IMR-90 (cell line): ENCODE measurements at regions not wholly inside any gene's neighbourhood (a gene's known extent, or its start where the extent isn't known, plus 50 kb on each side); places are given as distances from the start of the nearest gene placed in this dataset.

Source experiments
- ATAC-seq: fragments of 200-7000 bp; cut with Tn5 transposase; 2 replicates; pipeline ENCODE4 v1.9.1; 2020; ENCODE audit warnings: low read depth, mild to moderate bottlenecking, moderate library complexity
- BruUV-seq: library from RNA; stranded (reverse); fragments of 400-500 nt; replicated peaks from 2 replicates; lab custom pipeline; 2021; lab: Mats Ljungman, UMichigan
- CTCF ChIA-PET: fragments of 300-600 bp; formaldehyde crosslinking; extraction: SDS; loops from one replicate; lab custom pipeline; 2021; ENCODE audit warnings: antibody characterized with exemption; lab: Yijun Ruan, JAX
- POLR2A ChIA-PET: fragments of 300-600 bp; sonication (Branson Sonifier 250); formaldehyde crosslinking; loops from one replicate; lab custom pipeline; 2022; ENCODE audit warnings: antibody characterized with exemption; ENCODE audit not compliant: unreplicated experiment; lab: Charles Lee
- DNase-seq: peaks from one replicate; pipeline ENCODE4 v3.0.0; 2013
- H2AFZ ChIP-seq: replicated peaks from 2 replicates; pipeline ENCODE3; 2013; ENCODE audit warnings: low read length, mild to moderate bottlenecking; ENCODE audit not compliant: poor library complexity
- H2AK5ac ChIP-seq: 2 replicates; pipeline ENCODE4 v1.6.1; 2013; ENCODE audit warnings: low read depth, low read length, inconsistent platforms
- H2AK9ac ChIP-seq: replicated peaks from 2 replicates; pipeline ENCODE3; 2013; ENCODE audit warnings: mild to moderate bottlenecking, low read depth, low read length, moderate library complexity; ENCODE audit not compliant: poor library complexity
- H2BK120ac ChIP-seq: 2 replicates; pipeline ENCODE4 v1.6.1; 2013; ENCODE audit warnings: low read depth, low read length, inconsistent platforms
- H2BK15ac ChIP-seq: 3 replicates; pipeline ENCODE4 v1.6.1; 2013; ENCODE audit warnings: low read depth, low read length, inconsistent platforms
- H2BK20ac ChIP-seq: 2 replicates; pipeline ENCODE4 v1.6.1; 2013; ENCODE audit warnings: low read depth, mild to moderate bottlenecking, inconsistent platforms, low read length, moderate library complexity
- H2BK5ac ChIP-seq: 2 replicates; pipeline ENCODE4 v1.6.1; 2013; ENCODE audit warnings: mild to moderate bottlenecking, low read depth, low read length, inconsistent platforms; ENCODE audit not compliant: poor library complexity, severe bottlenecking
- H3K14ac ChIP-seq: replicated peaks from 2 replicates; pipeline ENCODE4 v1.6.1; 2013; ENCODE audit warnings: low read depth, low read length, inconsistent platforms
- H3K18ac ChIP-seq: 2 replicates; pipeline ENCODE4 v1.6.1; 2013; ENCODE audit warnings: low read depth, low read length, control low read depth
- H3K23ac ChIP-seq: 2 replicates; pipeline ENCODE4 v1.6.1; 2013; ENCODE audit warnings: low read depth, low read length, inconsistent platforms
- H3K27ac ChIP-seq: 2 replicates; pipeline ENCODE4 v1.5.1; 2013; ENCODE audit warnings: mild to moderate bottlenecking, control low read depth, low read length; ENCODE audit not compliant: insufficient read depth
- H3K27me3 ChIP-seq: 2 replicates; pipeline ENCODE4 v1.6.1; 2013; ENCODE audit warnings: low read length; ENCODE audit not compliant: control insufficient read depth, insufficient read depth
- H3K36me3 ChIP-seq: 2 replicates; pipeline ENCODE4 v1.6.1; 2013; ENCODE audit warnings: low read length, mixed read lengths; ENCODE audit not compliant: control insufficient read depth, insufficient read depth
- H3K4ac ChIP-seq: 2 replicates; pipeline ENCODE4 v1.6.1; 2013; ENCODE audit warnings: low read depth, low read length, inconsistent platforms
- H3K4me1 ChIP-seq: 2 replicates; pipeline ENCODE4 v1.6.1; 2013; ENCODE audit warnings: low read length, mixed read lengths; ENCODE audit not compliant: control insufficient read depth, insufficient read depth
- H3K4me2 ChIP-seq: 2 replicates; pipeline ENCODE4 v1.6.1; 2013; ENCODE audit warnings: low read depth, mild to moderate bottlenecking, control low read depth, low read length, moderate library complexity
- H3K4me3 ChIP-seq: 2 replicates; pipeline ENCODE4 v1.5.1; 2013; ENCODE audit warnings: low read depth, mild to moderate bottlenecking, control low read depth, low read length, moderate library complexity; ENCODE audit not compliant: insufficient read depth
- H3K56ac ChIP-seq: 2 replicates; pipeline ENCODE4 v1.6.1; 2013; ENCODE audit warnings: low read length, inconsistent platforms; ENCODE audit not compliant: insufficient read depth; ENCODE audit errors: extremely low read depth
- H3K79me1 ChIP-seq, 2 experiments: 2 replicates each; pipeline ENCODE4 v1.6.1; 2013; ENCODE audit warnings: low read length in 2 of 2, inconsistent platforms in 1 of 2, low read depth in 1 of 2
- H3K9ac ChIP-seq: 2 replicates; pipeline ENCODE4 v1.6.1; 2013; ENCODE audit warnings: low read depth, low read length, control low read depth
- H3K9me1 ChIP-seq: 2 replicates; pipeline ENCODE4 v1.6.1; 2013; ENCODE audit warnings: low read length, inconsistent platforms; ENCODE audit not compliant: insufficient read depth
- H3K9me3 ChIP-seq: 2 replicates; pipeline ENCODE4 v1.6.1; 2013; ENCODE audit warnings: low read length; ENCODE audit not compliant: control insufficient read depth, insufficient read depth
- H4K20me1 ChIP-seq: 2 replicates; pipeline ENCODE4 v1.6.1; 2013; ENCODE audit warnings: low read length, inconsistent platforms; ENCODE audit not compliant: insufficient read depth
- H4K5ac ChIP-seq: 2 replicates; pipeline ENCODE4 v1.6.1; 2013; ENCODE audit warnings: mild to moderate bottlenecking, low read depth, low read length, control low read depth
- H4K8ac ChIP-seq, 2 experiments: 2 replicates each; pipeline ENCODE4 v1.6.1; 2013; ENCODE audit warnings: low read depth in 2 of 2, low read length in 2 of 2, control low read depth in 1 of 2, inconsistent platforms in 1 of 2
- H4K91ac ChIP-seq: 2 replicates; pipeline ENCODE4 v1.6.1; 2013; ENCODE audit warnings: low read depth, low read length, inconsistent platforms; ENCODE audit not compliant: insufficient read depth
- BHLHE40 ChIP-seq: fragments of 150-350 bp; IDR thresholded peaks from 2 replicates; pipeline ENCODE4 v1.6.1; 2016; ENCODE audit warnings: mild to moderate bottlenecking, low read depth, low read length
- CEBPB ChIP-seq: IDR thresholded peaks from 2 replicates; pipeline ENCODE4 v1.6.1; 2012; ENCODE audit warnings: low read depth, low read length, improper control_type of control experiment
- ELK1 ChIP-seq: fragments of 150-350 bp; IDR thresholded peaks from 2 replicates; pipeline ENCODE4 v1.6.1; 2016; ENCODE audit warnings: low read depth, mild to moderate bottlenecking, low read length, moderate library complexity, borderline replicate concordance
- FOS ChIP-seq: fragments of 150-350 bp; IDR thresholded peaks from 2 replicates; pipeline ENCODE4 v1.6.1; 2016; ENCODE audit warnings: low read depth, low read length
- MXI1 ChIP-seq: IDR thresholded peaks from 2 replicates; pipeline ENCODE4 v1.6.1; 2012; ENCODE audit warnings: low read depth, mild to moderate bottlenecking, low read length, moderate library complexity, borderline replicate concordance
- RCOR1 ChIP-seq: IDR thresholded peaks from 2 replicates; pipeline ENCODE4 v1.6.1; 2012; ENCODE audit warnings: mild to moderate bottlenecking, low read length, improper control_type of control experiment; ENCODE audit not compliant: insufficient replicate concordance
- SMC3 ChIP-seq: fragments of 150-350 bp; IDR thresholded peaks from 2 replicates; pipeline ENCODE4 v1.6.1; 2016; ENCODE audit warnings: low read depth, mild to moderate bottlenecking, antibody characterized with exemption, low read length, moderate library complexity
- WGBS, 2 experiments: methylation state at CpG; one replicate each; pipeline versions ENCODE4 v1.1.5 to v1.1.7; 2013; ENCODE audit warnings: missing lambda C conversion rate in 2 of 2; ENCODE audit not compliant: insufficient read length in 1 of 2; ENCODE audit errors: extremely low coverage in 2 of 2; 5-methylcytosine and 5-hydroxymethylcytosine counted together
- dilution Hi-C: fragments of 300-500 bp; cut with HindIII; formaldehyde crosslinking; loops from one replicate; pipeline ENCODE4 v1.14.3; 2018; ENCODE audit warnings: low sequenced_read_pairs; ENCODE audit not compliant: unreplicated experiment
- in situ Hi-C: fragments of 300-500 bp; cut with MboI; formaldehyde crosslinking; loops from 3 replicates; pipeline ENCODE4 v1.14.3; 2019; ENCODE audit warnings: low sequenced_read_pairs, inconsistent platforms, mixed read lengths
- intact Hi-C: fragments of 100-400 bp; cut with micrococcal nuclease; formaldehyde crosslinking; loops from 2 replicates; pipeline ENCODE4 v1.10.0; 2022
- TF ChIP-seq, protein P1 (sequence below): conservative IDR thresholded peaks from 2 replicates; pipeline ENCODE4 v1.5.1; 2012; ENCODE audit warnings: mild to moderate bottlenecking, low read depth, low read length, improper control_type of control experiment

DNA sequence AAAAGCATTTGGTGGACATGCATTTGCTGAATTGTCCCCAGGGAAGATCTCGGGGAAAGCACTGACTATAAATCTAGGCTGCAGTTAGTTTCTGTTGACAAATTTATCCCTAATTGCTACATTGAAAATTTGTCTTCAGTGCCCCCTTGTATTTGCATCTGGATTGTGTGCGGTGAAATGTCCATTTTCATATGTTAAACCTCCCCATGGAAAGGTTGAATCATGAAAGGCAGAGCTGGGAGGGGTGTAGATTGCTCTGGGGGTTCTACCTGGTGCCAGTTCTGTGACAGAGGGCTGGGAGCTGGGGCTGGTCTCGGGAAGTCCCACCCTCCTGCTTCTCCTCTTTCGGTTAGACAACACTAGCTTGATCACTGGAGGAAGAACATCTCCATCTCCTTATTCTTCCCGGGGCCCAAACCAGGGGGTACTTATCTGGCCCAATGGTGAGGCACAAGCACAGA, 101.9 kb downstream of the GADD45G start:
- Histone ChIP-seq H2BK20ac (no peak overlapping the region), H2AFZ (no peak overlapping the region), H3K27ac (no peak overlapping the region), H3K23ac (no peak overlapping the region), H2BK120ac (no peak overlapping the region), H4K91ac (no peak overlapping the region), H3K79me1 (no peaks in the 10 kb centered on the region), H3K27me3 (no peaks in the 10 kb centered on the region; the same call in 1 of the 2 replicates), H4K5ac (no peak overlapping the region), H3K56ac (no peak overlapping the region), H3K9ac (no peak overlapping the region), H3K4me3 (no peak overlapping the region), H3K14ac (no peak overlapping the region), H2BK5ac (no peak overlapping the region), H4K8ac (no peak overlapping the region), H3K4ac (no peak overlapping the region), H2AK5ac (no peak overlapping the region), H2BK15ac (no peak overlapping the region), H3K9me1 (no peaks in the 10 kb centered on the region), H2AK9ac (no peak overlapping the region), H3K4me1 (no peaks in the 10 kb centered on the region), H3K36me3 (no peaks in the 10 kb centered on the region), H3K9me3 (no peaks in the 10 kb centered on the region), H4K20me1 (no peaks in the 10 kb centered on the region), H3K18ac (no peak overlapping the region), H3K4me2 (no peak overlapping the region)
- BruUV-seq: no TSS peak
- POLR2A ChIA-PET: no interaction called here
- no peak for ATAC-seq
- no CpG with 5 or more reads among the region's 5 CpGs for WGBS, 2 experiments
- CTCF ChIA-PET: no interaction called here
- TF ChIP-seq MXI1: no peak
- no peak for TF ChIP-seq RCOR1
- TF ChIP-seq ELK1: no peak
- TF ChIP-seq, protein P1, sequence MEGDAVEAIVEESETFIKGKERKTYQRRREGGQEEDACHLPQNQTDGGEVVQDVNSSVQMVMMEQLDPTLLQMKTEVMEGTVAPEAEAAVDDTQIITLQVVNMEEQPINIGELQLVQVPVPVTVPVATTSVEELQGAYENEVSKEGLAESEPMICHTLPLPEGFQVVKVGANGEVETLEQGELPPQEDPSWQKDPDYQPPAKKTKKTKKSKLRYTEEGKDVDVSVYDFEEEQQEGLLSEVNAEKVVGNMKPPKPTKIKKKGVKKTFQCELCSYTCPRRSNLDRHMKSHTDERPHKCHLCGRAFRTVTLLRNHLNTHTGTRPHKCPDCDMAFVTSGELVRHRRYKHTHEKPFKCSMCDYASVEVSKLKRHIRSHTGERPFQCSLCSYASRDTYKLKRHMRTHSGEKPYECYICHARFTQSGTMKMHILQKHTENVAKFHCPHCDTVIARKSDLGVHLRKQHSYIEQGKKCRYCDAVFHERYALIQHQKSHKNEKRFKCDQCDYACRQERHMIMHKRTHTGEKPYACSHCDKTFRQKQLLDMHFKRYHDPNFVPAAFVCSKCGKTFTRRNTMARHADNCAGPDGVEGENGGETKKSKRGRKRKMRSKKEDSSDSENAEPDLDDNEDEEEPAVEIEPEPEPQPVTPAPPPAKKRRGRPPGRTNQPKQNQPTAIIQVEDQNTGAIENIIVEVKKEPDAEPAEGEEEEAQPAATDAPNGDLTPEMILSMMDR: no peak
- no peak for TF ChIP-seq BHLHE40
- TF ChIP-seq SMC3: no peak
- no peak for TF ChIP-seq CEBPB
- no peak for TF ChIP-seq FOS
- intact Hi-C loops: no loop called here
- DNase-seq: no peak
- dilution Hi-C loops: no loop called here
- in situ Hi-C loops: no loop called here
